Uterus (tissue), 2 donors: ENCODE measurements at regions not wholly inside any gene's neighbourhood (a gene's known extent, or its start where the extent isn't known, plus 50 kb on each side); places are given as distances from the start of the nearest gene placed in this dataset.

Experiments used
- POLR2A ChIP-seq, 2 donors: fragments of 450-650 bp; IDR thresholded peaks; one replicate each; pipeline ENCODE4 v1.6.1; 2016; ENCODE audit warnings: antibody characterized with exemption in 2 of 2, mild to moderate bottlenecking in 1 of 2, moderate library complexity in 1 of 2
- TF ChIP-seq, protein P1 (sequence below), 4 experiments: fragments of 200-600 bp in 2 of 4; fragments of 450-650 bp in 2 of 4; sonication (generic) in 2 of 4; IDR thresholded peaks; one replicate each; pipeline ENCODE4 v1.5.1; 2016 to 2019; ENCODE audit warnings: antibody characterized with exemption in 4 of 4, mild to moderate bottlenecking in 2 of 4, moderate library complexity in 1 of 4

DNA sequence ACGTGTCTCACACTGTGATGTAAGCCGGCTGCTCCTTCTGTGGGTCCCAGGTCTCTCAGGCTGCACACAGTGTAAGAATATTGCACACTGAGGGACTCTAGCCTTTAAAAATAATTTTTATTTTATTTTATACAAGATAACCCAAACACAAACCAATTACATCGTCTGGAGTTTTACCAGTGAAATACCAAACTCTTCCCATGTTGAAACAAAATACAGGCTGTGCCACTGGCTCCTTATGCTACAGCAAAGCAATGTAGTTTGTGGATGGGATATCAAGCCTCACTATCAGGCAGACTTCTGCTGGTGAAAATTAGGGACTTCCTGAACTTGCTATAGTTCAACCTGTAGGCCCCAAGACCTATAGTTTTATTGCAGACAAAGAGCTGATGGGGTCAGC, 311.3 kb upstream of the SLCO3A1 start:
- no peak for TF ChIP-seq POLR2A (IDR thresholded peaks at IDR 0.05)
- TF ChIP-seq, protein P1, sequence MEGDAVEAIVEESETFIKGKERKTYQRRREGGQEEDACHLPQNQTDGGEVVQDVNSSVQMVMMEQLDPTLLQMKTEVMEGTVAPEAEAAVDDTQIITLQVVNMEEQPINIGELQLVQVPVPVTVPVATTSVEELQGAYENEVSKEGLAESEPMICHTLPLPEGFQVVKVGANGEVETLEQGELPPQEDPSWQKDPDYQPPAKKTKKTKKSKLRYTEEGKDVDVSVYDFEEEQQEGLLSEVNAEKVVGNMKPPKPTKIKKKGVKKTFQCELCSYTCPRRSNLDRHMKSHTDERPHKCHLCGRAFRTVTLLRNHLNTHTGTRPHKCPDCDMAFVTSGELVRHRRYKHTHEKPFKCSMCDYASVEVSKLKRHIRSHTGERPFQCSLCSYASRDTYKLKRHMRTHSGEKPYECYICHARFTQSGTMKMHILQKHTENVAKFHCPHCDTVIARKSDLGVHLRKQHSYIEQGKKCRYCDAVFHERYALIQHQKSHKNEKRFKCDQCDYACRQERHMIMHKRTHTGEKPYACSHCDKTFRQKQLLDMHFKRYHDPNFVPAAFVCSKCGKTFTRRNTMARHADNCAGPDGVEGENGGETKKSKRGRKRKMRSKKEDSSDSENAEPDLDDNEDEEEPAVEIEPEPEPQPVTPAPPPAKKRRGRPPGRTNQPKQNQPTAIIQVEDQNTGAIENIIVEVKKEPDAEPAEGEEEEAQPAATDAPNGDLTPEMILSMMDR (IDR thresholded peaks at IDR 0.05): no peak
